ENCODE measurements at regions not wholly inside any gene's neighbourhood (a gene's known extent, or its start where the extent isn't known, plus 50 kb on each side); places are given as distances from the start of the nearest gene placed in this dataset.

- Histone ChIP-seq H3K4me3 (IDR thresholded peaks at IDR 0.05; ENCODE audit: insufficient read depth, low read depth, low read length) (no peak overlapping the region), H3K4me2 (no peak overlapping the region), H4K20me1 (ENCODE audit: insufficient read depth) (no peaks in the 10 kb centered on the region), H3K4me1 (ENCODE audit: low read depth, poor library complexity, severe bottlenecking) (peaks cover 4% of the 10 kb centered on the region), H2AFZ (ENCODE audit: low read depth) (no peak overlapping the region), H3K36me3 (ENCODE audit: insufficient read depth) (no peaks in the 10 kb centered on the region), H3K9ac (no peak overlapping the region), H3K27me3 (ENCODE audit: insufficient read depth, low read depth) (no peaks in the 10 kb centered on the region), H3K27ac (no peak overlapping the region), H3K79me2 (ENCODE audit: insufficient read depth, low read depth) (no peaks in the 10 kb centered on the region)
- TF ChIP-seq, protein P1, sequence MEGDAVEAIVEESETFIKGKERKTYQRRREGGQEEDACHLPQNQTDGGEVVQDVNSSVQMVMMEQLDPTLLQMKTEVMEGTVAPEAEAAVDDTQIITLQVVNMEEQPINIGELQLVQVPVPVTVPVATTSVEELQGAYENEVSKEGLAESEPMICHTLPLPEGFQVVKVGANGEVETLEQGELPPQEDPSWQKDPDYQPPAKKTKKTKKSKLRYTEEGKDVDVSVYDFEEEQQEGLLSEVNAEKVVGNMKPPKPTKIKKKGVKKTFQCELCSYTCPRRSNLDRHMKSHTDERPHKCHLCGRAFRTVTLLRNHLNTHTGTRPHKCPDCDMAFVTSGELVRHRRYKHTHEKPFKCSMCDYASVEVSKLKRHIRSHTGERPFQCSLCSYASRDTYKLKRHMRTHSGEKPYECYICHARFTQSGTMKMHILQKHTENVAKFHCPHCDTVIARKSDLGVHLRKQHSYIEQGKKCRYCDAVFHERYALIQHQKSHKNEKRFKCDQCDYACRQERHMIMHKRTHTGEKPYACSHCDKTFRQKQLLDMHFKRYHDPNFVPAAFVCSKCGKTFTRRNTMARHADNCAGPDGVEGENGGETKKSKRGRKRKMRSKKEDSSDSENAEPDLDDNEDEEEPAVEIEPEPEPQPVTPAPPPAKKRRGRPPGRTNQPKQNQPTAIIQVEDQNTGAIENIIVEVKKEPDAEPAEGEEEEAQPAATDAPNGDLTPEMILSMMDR (conservative IDR thresholded peaks at IDR 0.05; ENCODE audit: low read depth, low read length) = no peak
Observed at GRCh38 chr14:85959063-85959462, 429.1 kb downstream of the FLRT2 start.

GRCh38 chr14:85958069-85958468 lies 428.1 kb downstream of the FLRT2 start:
- Histone ChIP-seq H3K4me2 (no peak overlapping the region), H3K36me3 (ENCODE audit: insufficient read depth) (no peaks in the 10 kb centered on the region), H3K27me3 (ENCODE audit: insufficient read depth, low read depth) (no peaks in the 10 kb centered on the region), H3K9ac (no peak overlapping the region), H3K79me2 (ENCODE audit: insufficient read depth, low read depth) (no peaks in the 10 kb centered on the region), H4K20me1 (ENCODE audit: insufficient read depth) (no peaks in the 10 kb centered on the region), H2AFZ (ENCODE audit: low read depth) (no peak overlapping the region), H3K4me1 (ENCODE audit: low read depth, poor library complexity, severe bottlenecking) (peaks cover 4% of the 10 kb centered on the region), H3K27ac (no peak overlapping the region), H3K4me3 (IDR thresholded peaks at IDR 0.05; ENCODE audit: insufficient read depth, low read depth, low read length) (no peak overlapping the region)
- TF ChIP-seq, protein P1 (conservative IDR thresholded peaks at IDR 0.05; ENCODE audit: low read depth, low read length) = no peak

DNA sequence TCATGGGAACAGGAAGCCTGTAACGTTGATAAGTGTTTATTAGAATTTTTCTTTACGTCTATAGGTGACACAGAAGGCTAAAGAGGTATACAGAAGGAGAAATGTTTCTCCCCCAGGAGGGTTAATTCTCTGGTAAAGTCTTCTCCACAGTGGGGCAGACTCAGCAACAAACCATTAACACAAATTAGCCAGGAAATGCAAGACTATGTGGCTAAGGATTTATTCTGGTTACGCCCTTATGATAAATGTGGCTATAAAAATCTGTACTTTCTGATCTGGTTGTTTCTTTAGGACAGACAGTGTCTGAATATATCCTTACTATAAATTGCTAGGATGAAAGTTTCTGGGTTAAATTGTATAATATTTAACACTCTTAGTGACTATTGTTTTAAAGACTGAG lies 423.3 kb downstream of the FLRT2 start:
- Histone ChIP-seq H3K36me3 (ENCODE audit: insufficient read depth) (no peaks in the 10 kb centered on the region), H3K9ac (no peak overlapping the region), H3K27me3 (ENCODE audit: insufficient read depth, low read depth) (no peaks in the 10 kb centered on the region), H4K20me1 (ENCODE audit: insufficient read depth) (no peaks in the 10 kb centered on the region), H2AFZ (ENCODE audit: low read depth) (no peak overlapping the region), H3K4me1 (ENCODE audit: low read depth, poor library complexity, severe bottlenecking) (peaks cover 4% of the 10 kb centered on the region), H3K4me2 (no peak overlapping the region), H3K4me3 (IDR thresholded peaks at IDR 0.05; ENCODE audit: insufficient read depth, low read depth, low read length) (no peak overlapping the region), H3K79me2 (ENCODE audit: insufficient read depth, low read depth) (no peaks in the 10 kb centered on the region), H3K27ac (no peak overlapping the region)
- TF ChIP-seq, protein P1 (conservative IDR thresholded peaks at IDR 0.05; ENCODE audit: low read depth, low read length) = no peak

DNA sequence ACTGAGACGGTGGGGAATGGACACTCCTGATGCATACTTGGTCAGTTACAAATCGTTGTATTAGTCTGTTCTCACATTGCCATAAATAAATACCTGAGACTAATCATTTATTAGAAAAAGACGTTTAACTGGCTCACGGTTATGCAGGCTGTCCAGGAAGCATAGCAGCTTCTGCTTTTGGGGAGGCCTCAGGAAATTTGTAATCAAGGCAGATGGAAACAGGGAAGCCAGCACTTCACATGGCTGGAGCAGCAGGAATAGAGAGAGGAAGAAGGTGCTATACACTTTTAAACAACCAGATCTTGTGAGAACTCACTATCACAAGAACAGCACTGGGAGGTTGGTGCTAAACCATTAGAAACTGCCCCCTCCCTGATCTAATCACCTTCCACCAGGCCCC lies 418.2 kb downstream of the FLRT2 start:
- no peaks in the 10 kb centered on the region for H3K27me3 ChIP-seq (ENCODE audit: insufficient read depth, low read depth)
- H3K4me3 ChIP-seq (IDR thresholded peaks at IDR 0.05; ENCODE audit: insufficient read depth, low read depth, low read length) = no peak overlapping the region
- no peak overlapping the region for H2AFZ ChIP-seq (ENCODE audit: low read depth)
- no peaks in the 10 kb centered on the region for H3K79me2 ChIP-seq (ENCODE audit: insufficient read depth, low read depth)
- TF ChIP-seq, protein P1 (conservative IDR thresholded peaks at IDR 0.05; ENCODE audit: low read depth, low read length) = no peak
- H3K4me2 ChIP-seq = no peak overlapping the region
- no peaks in the 10 kb centered on the region for H3K36me3 ChIP-seq (ENCODE audit: insufficient read depth)
- H3K4me1 ChIP-seq (ENCODE audit: low read depth, poor library complexity, severe bottlenecking) = no peaks in the 10 kb centered on the region
- no peak overlapping the region for H3K9ac ChIP-seq
- H4K20me1 ChIP-seq (ENCODE audit: insufficient read depth) = no peaks in the 10 kb centered on the region
- H3K27ac ChIP-seq = no peak overlapping the region

Measured in KMS-11 (cell line).